Progenitor cell of endocrine pancreas (in vitro differentiated cells): ENCODE measurements at regions not wholly inside any gene's neighbourhood (a gene's known extent, or its start where the extent isn't known, plus 50 kb on each side); places are given as distances from the start of the nearest gene placed in this dataset.
"Not testable (repeated sequence)": the region's sequence is repeated elsewhere in the genome, so short reads cannot be mapped to it uniquely, and the experiment has no call there.

Source experiments
- DNase-seq: peaks from one replicate; pipeline ENCODE4 v3.0.0; 2021; ENCODE audit warnings: low spot score; ENCODE audit not compliant: unreplicated experiment
- H3K27ac Mint-ChIP-seq: 2 replicates; pipeline ENCODE4 v1.8.0; 2021; ENCODE audit warnings: mild to moderate bottlenecking, moderate library complexity, mixed read lengths
- H3K27me3 Mint-ChIP-seq: 2 replicates; pipeline ENCODE4 v1.8.0; 2021; ENCODE audit warnings: mixed read lengths
- H3K36me3 Mint-ChIP-seq: 2 replicates; pipeline ENCODE4 v1.8.0; 2022; ENCODE audit warnings: mixed read lengths; ENCODE audit not compliant: insufficient read depth
- H3K4me1 Mint-ChIP-seq: 2 replicates; pipeline ENCODE4 v1.8.0; 2021; ENCODE audit warnings: low read depth, mixed read lengths
- H3K4me3 Mint-ChIP-seq: 2 replicates; pipeline ENCODE4 v1.8.0; 2021; ENCODE audit warnings: low read depth, mild to moderate bottlenecking, moderate library complexity, mixed read lengths
- H3K9me3 Mint-ChIP-seq: 2 replicates; pipeline ENCODE4 v1.8.0; 2021; ENCODE audit warnings: low read depth, mixed read lengths
- TF ChIP-seq, protein P1 (sequence below): fragments of 200-600 bp; sonication (generic); IDR thresholded peaks from one replicate; pipeline ENCODE4 v1.5.0; 2021; ENCODE audit warnings: antibody characterized with exemption, mild to moderate bottlenecking; ENCODE audit not compliant: unreplicated experiment

DNA sequence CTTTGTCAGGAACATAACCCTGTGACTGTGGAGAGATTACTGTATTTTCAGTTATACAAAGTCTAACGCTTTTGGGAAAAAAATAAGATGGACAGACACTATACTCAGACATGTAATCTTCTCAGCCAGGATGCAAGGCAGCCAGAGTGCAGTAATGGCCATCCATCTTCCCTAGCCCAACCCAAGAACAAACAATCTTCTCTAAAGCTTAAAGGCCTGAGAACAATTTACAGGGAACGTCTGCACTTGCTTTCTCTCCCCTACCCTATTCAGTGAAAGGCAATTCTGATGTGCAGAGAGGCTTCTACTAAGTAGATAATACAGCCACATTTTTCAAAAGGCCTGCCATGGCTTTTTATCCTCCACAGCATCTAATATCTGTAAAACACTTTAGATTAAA, 471.3 kb downstream of the FGF13 start:
- Mint-ChIP-seq H3K27me3 (no peaks in the 10 kb centered on the region), H3K9me3 (peaks cover 27% of the 10 kb centered on the region), H3K36me3 (no peaks in the 10 kb centered on the region), H3K4me3 (no peak overlapping the region), H3K4me1 (peaks cover 6% of the 10 kb centered on the region), H3K27ac (no peak overlapping the region)
- TF ChIP-seq, protein P1, sequence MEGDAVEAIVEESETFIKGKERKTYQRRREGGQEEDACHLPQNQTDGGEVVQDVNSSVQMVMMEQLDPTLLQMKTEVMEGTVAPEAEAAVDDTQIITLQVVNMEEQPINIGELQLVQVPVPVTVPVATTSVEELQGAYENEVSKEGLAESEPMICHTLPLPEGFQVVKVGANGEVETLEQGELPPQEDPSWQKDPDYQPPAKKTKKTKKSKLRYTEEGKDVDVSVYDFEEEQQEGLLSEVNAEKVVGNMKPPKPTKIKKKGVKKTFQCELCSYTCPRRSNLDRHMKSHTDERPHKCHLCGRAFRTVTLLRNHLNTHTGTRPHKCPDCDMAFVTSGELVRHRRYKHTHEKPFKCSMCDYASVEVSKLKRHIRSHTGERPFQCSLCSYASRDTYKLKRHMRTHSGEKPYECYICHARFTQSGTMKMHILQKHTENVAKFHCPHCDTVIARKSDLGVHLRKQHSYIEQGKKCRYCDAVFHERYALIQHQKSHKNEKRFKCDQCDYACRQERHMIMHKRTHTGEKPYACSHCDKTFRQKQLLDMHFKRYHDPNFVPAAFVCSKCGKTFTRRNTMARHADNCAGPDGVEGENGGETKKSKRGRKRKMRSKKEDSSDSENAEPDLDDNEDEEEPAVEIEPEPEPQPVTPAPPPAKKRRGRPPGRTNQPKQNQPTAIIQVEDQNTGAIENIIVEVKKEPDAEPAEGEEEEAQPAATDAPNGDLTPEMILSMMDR: no peak
- DNase-seq: no peak

DNA sequence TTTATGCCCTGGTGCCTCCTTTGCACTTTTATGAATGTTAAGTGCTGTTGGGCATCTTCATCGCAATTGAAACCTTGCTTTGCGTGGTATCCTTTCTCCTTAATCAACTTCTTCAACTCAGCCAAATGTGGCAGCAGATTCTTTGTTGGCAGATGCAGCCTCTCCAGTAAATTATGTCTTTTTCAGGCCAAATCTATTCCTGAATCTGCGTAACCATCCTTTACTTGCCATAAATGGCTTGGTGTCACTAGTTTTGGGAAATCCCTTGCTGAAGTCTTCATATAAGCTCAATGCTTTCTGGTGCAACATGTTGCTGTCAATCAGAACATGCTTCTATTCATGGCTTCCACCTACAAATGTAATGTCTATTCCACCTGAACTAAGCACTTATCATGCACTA, 457.5 kb downstream of the FGF13 start:
- no peak for DNase-seq
- Mint-ChIP-seq H3K36me3 (no peaks in the 10 kb centered on the region), H3K4me3 (no peak overlapping the region), H3K27ac (no peak overlapping the region), H3K27me3 (peaks cover 7% of the 10 kb centered on the region), H3K4me1 (no peaks in the 10 kb centered on the region), H3K9me3 (peaks cover 14% of the 10 kb centered on the region)
- TF ChIP-seq, protein P1: no peak

DNA sequence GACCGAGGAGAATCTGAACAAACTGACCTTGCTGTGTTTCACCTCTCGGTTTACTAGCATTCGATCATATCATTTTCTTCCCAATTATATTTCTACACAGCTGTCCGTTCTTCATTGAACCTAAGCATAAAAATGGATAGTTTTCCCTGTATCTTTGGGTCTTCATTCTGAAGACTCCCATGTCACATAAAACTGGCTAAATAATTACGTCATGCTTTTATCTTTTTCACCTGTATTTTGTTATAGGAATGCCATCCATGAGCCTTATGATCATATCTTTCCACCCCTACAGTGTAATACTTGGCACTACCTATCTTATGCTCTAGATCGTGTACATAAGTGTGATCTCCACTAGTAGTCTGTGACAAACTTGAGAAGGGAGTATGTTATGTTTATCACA, 456.1 kb downstream of the FGF13 start:
- TF ChIP-seq, protein P1: no peak
- DNase-seq: no peak
- no peak overlapping the region for H3K4me3 Mint-ChIP-seq
- H3K36me3 Mint-ChIP-seq: no peaks in the 10 kb centered on the region
- H3K27me3 Mint-ChIP-seq: peaks cover 7% of the 10 kb centered on the region
- no peaks in the 10 kb centered on the region for H3K4me1 Mint-ChIP-seq
- no peak overlapping the region for H3K27ac Mint-ChIP-seq
- H3K9me3 Mint-ChIP-seq: peaks cover 16% of the 10 kb centered on the region

DNA sequence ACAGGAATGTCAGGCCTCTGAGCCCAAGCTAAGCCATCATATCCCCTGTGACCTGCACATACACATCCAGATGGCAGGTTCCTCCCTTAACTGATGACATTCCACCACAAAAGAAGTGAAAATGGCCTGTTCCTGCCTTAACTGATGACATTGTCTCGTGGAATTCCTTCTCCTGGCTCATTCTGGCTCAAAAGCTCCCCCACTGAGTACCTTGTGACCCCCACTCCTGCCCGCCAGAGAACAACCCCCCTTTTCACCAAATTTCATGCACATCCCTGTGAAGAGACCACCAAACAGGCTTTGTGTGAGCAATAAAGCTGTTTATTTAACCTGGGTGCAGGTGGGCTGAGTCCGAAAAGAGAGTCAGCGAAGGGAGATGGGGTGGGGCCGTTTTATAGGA, 447.4 kb downstream of the FGF13 start:
- Mint-ChIP-seq H3K27me3 (peaks cover 13% of the 10 kb centered on the region), H3K9me3 (peaks cover 15% of the 10 kb centered on the region)
- not testable (repeated sequence) for DNase-seq, H3K36me3 Mint-ChIP-seq, H3K4me3 Mint-ChIP-seq, H3K4me1 Mint-ChIP-seq, H3K27ac Mint-ChIP-seq

DNA sequence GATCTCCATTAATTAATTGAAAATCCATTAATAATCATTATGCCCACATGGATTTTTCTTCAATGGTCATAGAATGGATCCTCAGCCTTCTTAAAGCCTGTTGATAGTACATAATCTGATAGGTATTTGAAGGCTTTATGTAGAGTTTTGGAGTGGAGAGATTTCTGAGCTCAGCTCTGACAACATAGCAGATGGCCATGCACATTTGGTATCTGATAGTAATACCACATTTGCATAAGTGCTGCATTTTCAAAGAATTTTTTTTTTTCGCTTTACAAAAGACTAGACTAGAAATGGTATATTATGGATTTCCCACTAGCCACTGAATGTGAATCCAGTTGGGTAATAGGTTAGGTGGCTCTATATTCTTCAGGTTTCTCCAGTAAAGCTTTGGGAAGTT, 440.6 kb downstream of the FGF13 start:
- no peak for DNase-seq
- Mint-ChIP-seq H3K36me3 (no peaks in the 10 kb centered on the region), H3K27me3 (peaks cover 7% of the 10 kb centered on the region), H3K4me3 (no peak overlapping the region), H3K9me3 (peaks cover 14% of the 10 kb centered on the region), H3K4me1 (no peaks in the 10 kb centered on the region), H3K27ac (no peak overlapping the region)
- TF ChIP-seq, protein P1: no peak

DNA sequence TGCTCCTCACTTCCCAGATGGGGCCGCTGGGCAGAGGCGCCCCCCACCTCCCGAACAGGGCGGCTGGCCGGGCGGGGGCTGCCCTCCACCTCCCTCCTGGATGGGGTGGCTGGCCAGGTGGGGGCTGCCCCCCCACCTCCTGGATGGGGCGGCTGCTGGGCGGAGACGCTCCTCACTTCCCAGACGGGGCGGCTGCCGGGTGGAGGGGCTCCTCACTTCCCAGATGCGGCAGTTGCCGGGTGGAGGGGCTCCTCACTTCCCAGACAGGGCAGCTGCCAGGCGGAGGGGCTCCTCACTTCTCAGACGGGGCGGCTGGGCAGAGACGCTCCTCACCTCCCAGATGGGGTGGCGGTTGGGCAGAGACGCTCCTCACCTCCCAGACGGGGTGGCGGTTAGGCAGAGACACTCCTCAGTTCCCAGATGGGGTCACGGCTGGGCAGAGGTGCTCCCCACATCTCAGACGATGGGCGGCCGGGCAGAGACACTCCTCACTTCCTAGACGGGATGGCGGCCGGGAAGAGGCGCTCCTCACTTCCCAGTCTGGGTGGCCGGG, 428.8 kb downstream of the FGF13 start:
- H3K4me3 Mint-ChIP-seq, H3K36me3 Mint-ChIP-seq, H3K27ac Mint-ChIP-seq, H3K4me1 Mint-ChIP-seq, H3K27me3 Mint-ChIP-seq, DNase-seq: not testable (repeated sequence)
- H3K9me3 Mint-ChIP-seq: peaks cover 11% of the 10 kb centered on the region
